SKM-1 (cell line): ENCODE measurements at regions not wholly inside any gene's neighbourhood (a gene's known extent, or its start where the extent isn't known, plus 50 kb on each side); places are given as distances from the start of the nearest gene placed in this dataset.

Source experiments
- DNase-seq: peaks from one replicate; lab custom pipeline; 2025; ENCODE audit not compliant: unreplicated experiment; lab: John Stamatoyannopoulos, UW

- DNase-seq, result no peak
Measured at GRCh38 chr2:43022896-43023295, 203.5 kb downstream of the ZFP36L2 start.

GRCh38 chr2:43021791-43022509, 204.5 kb downstream of the ZFP36L2 start:
- no peak for DNase-seq

GRCh38 chr2:43020990-43021669, 205.3 kb downstream of the ZFP36L2 start:
- no peak for DNase-seq

- no peak for DNase-seq
Measured at GRCh38 chr2:43020296-43020695, 206.1 kb downstream of the ZFP36L2 start.

- DNase-seq, result no peak
Measured at GRCh38 chr2:43019536-43020183, 206.7 kb downstream of the ZFP36L2 start.

- DNase-seq, result no peak
Measured at GRCh38 chr2:43019025-43019367, 207.4 kb downstream of the ZFP36L2 start.

GRCh38 chr2:43018179-43019024, 208.0 kb downstream of the ZFP36L2 start:
- DNase-seq, result peak; percentile 93

- DNase-seq, result peak; percentile 19
Measured at GRCh38 chr2:43013821-43014345, 212.5 kb downstream of the ZFP36L2 start.

- DNase-seq, result no peak
Measured at GRCh38 chr2:43012966-43013365, 213.4 kb downstream of the ZFP36L2 start.

GRCh38 chr2:43011158-43011491, 215.3 kb downstream of the ZFP36L2 start:
- DNase-seq, result no peak

GRCh38 chr2:43010438-43011157, 215.8 kb downstream of the ZFP36L2 start:
- DNase-seq, result no peak

- no peak for DNase-seq
Measured at GRCh38 chr2:43009448-43009847, 217.0 kb downstream of the ZFP36L2 start.

- no peak for DNase-seq
Measured at GRCh38 chr2:43008388-43008787, 216.0 kb upstream of the HAAO start.

GRCh38 chr2:43007901-43008300, 215.5 kb upstream of the HAAO start:
- no peak for DNase-seq

- no peak for DNase-seq
Measured at GRCh38 chr2:43006834-43007543, 214.6 kb upstream of the HAAO start.

- no peak for DNase-seq
Measured at GRCh38 chr2:43005975-43006833, 213.8 kb upstream of the HAAO start.

GRCh38 chr2:43005245-43005974, 213.0 kb upstream of the HAAO start:
- no peak for DNase-seq

GRCh38 chr2:43004879-43005244, 212.5 kb upstream of the HAAO start:
- DNase-seq, result no peak
